CD4-positive, alpha-beta memory T cell (primary cell): ENCODE measurements at regions not wholly inside any gene's neighbourhood (a gene's known extent, or its start where the extent isn't known, plus 50 kb on each side); places are given as distances from the start of the nearest gene placed in this dataset.

ENCODE experiments used
- CTCF ChIA-PET: fragments of 350-600 bp; sonication (Branson Sonifier 250); formaldehyde crosslinking; loops from one replicate; lab custom pipeline; 2021; ENCODE audit warnings: inconsistent platforms; ENCODE audit not compliant: partially characterized antibody; lab: Charles Lee
- POLR2A ChIA-PET: fragments of 350-600 bp; sonication (Branson Sonifier 250); formaldehyde crosslinking; loops from one replicate; lab custom pipeline; 2021; ENCODE audit not compliant: partially characterized antibody; lab: Charles Lee
- DNase-seq, 5 donors: peaks; one replicate each; pipeline versions ENCODE4 v3.0.0 to v3.0.0-alpha.2; 2020 to 2022; ENCODE audit warnings: mixed read lengths in 1 of 5
- H3K27ac ChIP-seq: one replicate; pipeline ENCODE4 v1.7.0; 2013; ENCODE audit warnings: low read depth, low read length
- H3K27me3 ChIP-seq: 2 replicates; pipeline ENCODE4 v1.7.0; 2013; ENCODE audit warnings: mild to moderate bottlenecking, low read length, moderate library complexity; ENCODE audit not compliant: insufficient read depth
- H3K36me3 ChIP-seq: 2 replicates; pipeline ENCODE4 v1.7.0; 2013; ENCODE audit warnings: mild to moderate bottlenecking, low read length, moderate library complexity; ENCODE audit not compliant: insufficient read depth
- H3K4me1 ChIP-seq: 2 replicates; pipeline ENCODE4 v1.7.0; 2013; ENCODE audit warnings: mild to moderate bottlenecking, low read length, moderate library complexity; ENCODE audit not compliant: insufficient read depth
- H3K4me3 ChIP-seq, 2 donors: one replicate each; pipeline ENCODE4 v1.7.0; 2013; ENCODE audit warnings: low read length in 2 of 2, mild to moderate bottlenecking in 1 of 2
- H3K9me3 ChIP-seq, 2 donors: one replicate each; pipeline ENCODE4 v1.7.0; 2013; ENCODE audit warnings: low read length in 2 of 2, control low read depth in 1 of 2; ENCODE audit not compliant: control insufficient read depth in 1 of 2
- H3K27ac Mint-ChIP-seq, 7 donors: one replicate each; pipeline ENCODE4 v1.8.0; 2020 to 2021; ENCODE audit warnings: mixed read lengths in 7 of 7, mild to moderate bottlenecking in 6 of 7, inconsistent platforms in 3 of 7, moderate library complexity in 3 of 7
- H3K27me3 Mint-ChIP-seq, 2 donors: one replicate each; pipeline ENCODE4 v1.8.0; 2020 to 2021; ENCODE audit warnings: mixed read lengths in 2 of 2
- H3K36me3 Mint-ChIP-seq, 2 donors: one replicate each; pipeline ENCODE4 v1.8.0; 2020 to 2021; ENCODE audit warnings: mixed read lengths in 2 of 2, inconsistent platforms in 1 of 2, mild to moderate bottlenecking in 1 of 2
- H3K4me1 Mint-ChIP-seq, 4 donors: one replicate each; pipeline ENCODE4 v1.8.0; 2020 to 2021; ENCODE audit warnings: mixed read lengths in 4 of 4, mild to moderate bottlenecking in 1 of 4
- H3K4me3 Mint-ChIP-seq, 8 donors: one replicate each; pipeline ENCODE4 v1.8.0; 2020 to 2021; ENCODE audit warnings: mixed read lengths in 8 of 8, mild to moderate bottlenecking in 7 of 8, moderate library complexity in 6 of 8, inconsistent platforms in 3 of 8
- H3K9me3 Mint-ChIP-seq, 8 donors: one replicate each; pipeline ENCODE4 v1.8.0; 2020 to 2021; ENCODE audit warnings: mixed read lengths in 8 of 8, mild to moderate bottlenecking in 5 of 8, inconsistent platforms in 3 of 8, moderate library complexity in 1 of 8
- intact Hi-C: fragments of 100-400 bp; cut with micrococcal nuclease; formaldehyde crosslinking; loops from one replicate; pipeline ENCODE4 v1.15.1; 2023

- POLR2A ChIA-PET, result no interaction called here
These were observed 656.7 kb upstream of the ID4 start for GRCh38 chr6:19180348-19181072.

GRCh38 chr6:19181211-19181610 lies 656.0 kb upstream of the ID4 start:
- Mint-ChIP-seq H3K4me1 (no peaks in the 10 kb centered on the region), H3K36me3 (no peaks in the 10 kb centered on the region), H3K27me3 (no peaks in the 10 kb centered on the region), H3K27ac (no peak overlapping the region), H3K4me3 (no peak overlapping the region), H3K9me3 (peaks cover 3 to 31% (median 14%) of the 10 kb centered on the region in 8 donors)
- no peak overlapping the region for H3K27ac ChIP-seq
- H3K9me3 ChIP-seq, result no peaks in the 10 kb centered on the region
- no peaks in the 10 kb centered on the region for H3K4me1 ChIP-seq
- H3K4me3 ChIP-seq, result no peak overlapping the region
- CTCF ChIA-PET, result no interaction called here
- no peaks in the 10 kb centered on the region for H3K27me3 ChIP-seq
- intact Hi-C loops, result no loop called here
- POLR2A ChIA-PET, result no interaction called here
- DNase-seq, result no peak
- no peaks in the 10 kb centered on the region for H3K36me3 ChIP-seq

More at GRCh38 chr6:19180348-19181072, 656.7 kb upstream of the ID4 start:
- Histone ChIP-seq H3K4me3 (no peak overlapping the region), H3K4me1 (no peaks in the 10 kb centered on the region), H3K36me3 (no peaks in the 10 kb centered on the region), H3K9me3 (no peaks in the 10 kb centered on the region), H3K27ac (no peak overlapping the region), H3K27me3 (no peaks in the 10 kb centered on the region)
- Mint-ChIP-seq H3K36me3 (no peaks in the 10 kb centered on the region), H3K9me3 (peaks cover 3 to 31% (median 14%) of the 10 kb centered on the region in 8 donors), H3K4me3 (no peak overlapping the region), H3K27ac (no peak overlapping the region), H3K27me3 (no peaks in the 10 kb centered on the region), H3K4me1 (no peaks in the 10 kb centered on the region)
- CTCF ChIA-PET, result no interaction called here
- intact Hi-C loops, result no loop called here
- DNase-seq, result no peak

GRCh38 chr6:19193624-19194023 lies 643.5 kb upstream of the ID4 start:
- Histone ChIP-seq H3K4me3 (no peak overlapping the region), H3K36me3 (no peaks in the 10 kb centered on the region), H3K4me1 (no peaks in the 10 kb centered on the region), H3K27me3 (no peaks in the 10 kb centered on the region), H3K27ac (no peak overlapping the region), H3K9me3 (no peaks in the 10 kb centered on the region)
- H3K27ac Mint-ChIP-seq, result no peak overlapping the region
- POLR2A ChIA-PET, result no interaction called here
- H3K36me3 Mint-ChIP-seq, result no peaks in the 10 kb centered on the region
- H3K4me3 Mint-ChIP-seq, result no peak overlapping the region
- intact Hi-C loops, result no loop called here
- H3K9me3 Mint-ChIP-seq, result peaks cover 0 to 14% (median 2%) of the 10 kb centered on the region in 8 donors
- CTCF ChIA-PET, result no interaction called here
- no peaks in the 10 kb centered on the region for H3K27me3 Mint-ChIP-seq
- no peaks in the 10 kb centered on the region for H3K4me1 Mint-ChIP-seq
- no peak for DNase-seq

GRCh38 chr6:19204445-19204844 lies 632.7 kb upstream of the ID4 start:
- no peaks in the 10 kb centered on the region for H3K27me3 Mint-ChIP-seq
- Histone ChIP-seq H3K9me3 (peaks cover 0 to 3% of the 10 kb centered on the region in 2 donors), H3K27me3 (no peaks in the 10 kb centered on the region), H3K4me1 (no peaks in the 10 kb centered on the region), H3K4me3 (no peak overlapping the region), H3K27ac (no peak overlapping the region), H3K36me3 (no peaks in the 10 kb centered on the region)
- H3K4me3 Mint-ChIP-seq, result no peak overlapping the region
- no peaks in the 10 kb centered on the region for H3K4me1 Mint-ChIP-seq
- intact Hi-C loops, result no loop called here
- H3K9me3 Mint-ChIP-seq, result peaks cover 4 to 22% (median 9%) of the 10 kb centered on the region in 8 donors
- POLR2A ChIA-PET, result no interaction called here
- no peak overlapping the region for H3K27ac Mint-ChIP-seq
- CTCF ChIA-PET, result no interaction called here
- DNase-seq, result no peak
- no peaks in the 10 kb centered on the region for H3K36me3 Mint-ChIP-seq

- Histone ChIP-seq H3K4me3 (no peak overlapping the region), H3K27ac (no peak overlapping the region), H3K36me3 (no peaks in the 10 kb centered on the region), H3K27me3 (no peaks in the 10 kb centered on the region), H3K4me1 (no peaks in the 10 kb centered on the region), H3K9me3 (peaks cover 0 to 3% of the 10 kb centered on the region in 2 donors)
- H3K4me3 Mint-ChIP-seq, result no peak overlapping the region
- CTCF ChIA-PET, result no interaction called here
- DNase-seq, result no peak
- no peak overlapping the region for H3K27ac Mint-ChIP-seq
- peaks cover 2 to 19% (median 9%) of the 10 kb centered on the region in 8 donors for H3K9me3 Mint-ChIP-seq
- POLR2A ChIA-PET, result no interaction called here
- no peaks in the 10 kb centered on the region for H3K36me3 Mint-ChIP-seq
- no peaks in the 10 kb centered on the region for H3K27me3 Mint-ChIP-seq
- intact Hi-C loops, result no loop called here
- no peaks in the 10 kb centered on the region for H3K4me1 Mint-ChIP-seq
These were observed 632.1 kb upstream of the ID4 start for GRCh38 chr6:19205076-19205475.

GRCh38 chr6:19209202-19209601 lies 628.0 kb upstream of the ID4 start:
- H3K9me3 Mint-ChIP-seq, result peaks cover 0 to 18% (median 5%) of the 10 kb centered on the region in 8 donors
- POLR2A ChIA-PET, result no interaction called here
- no peaks in the 10 kb centered on the region for H3K4me1 Mint-ChIP-seq
- H3K4me3 Mint-ChIP-seq, result no peak overlapping the region
- H3K27me3 Mint-ChIP-seq, result no peaks in the 10 kb centered on the region
- no peak overlapping the region for H3K27ac Mint-ChIP-seq
- H3K4me1 ChIP-seq, result no peaks in the 10 kb centered on the region
- no peak for DNase-seq
- H3K36me3 ChIP-seq, result no peaks in the 10 kb centered on the region
- H3K36me3 Mint-ChIP-seq, result no peaks in the 10 kb centered on the region
- no peak overlapping the region for H3K27ac ChIP-seq
- no peak overlapping the region for H3K4me3 ChIP-seq
- intact Hi-C loops, result no loop called here
- H3K9me3 ChIP-seq, result peaks cover 0 to 3% of the 10 kb centered on the region in 2 donors
- CTCF ChIA-PET, result no interaction called here
- H3K27me3 ChIP-seq, result no peaks in the 10 kb centered on the region

GRCh38 chr6:19210849-19211590 lies 626.1 kb upstream of the ID4 start:
- intact Hi-C loops, result no loop called here
- Mint-ChIP-seq H3K4me1 (no peaks in the 10 kb centered on the region), H3K9me3 (peaks cover 0 to 18% (median 4%) of the 10 kb centered on the region in 8 donors), H3K27ac (no peak overlapping the region), H3K36me3 (no peaks in the 10 kb centered on the region), H3K4me3 (no peak overlapping the region), H3K27me3 (no peaks in the 10 kb centered on the region)
- no peak overlapping the region for H3K4me3 ChIP-seq
- no peaks in the 10 kb centered on the region for H3K27me3 ChIP-seq
- H3K9me3 ChIP-seq, result no peaks in the 10 kb centered on the region
- no peak overlapping the region for H3K27ac ChIP-seq
- ChIA-PET CTCF (no interaction called here), POLR2A (no interaction called here)
- DNase-seq, result no peak
- H3K36me3 ChIP-seq, result no peaks in the 10 kb centered on the region
- H3K4me1 ChIP-seq, result no peaks in the 10 kb centered on the region
